GM19455 (cell line): ENCODE measurements at regions not wholly inside any gene's neighbourhood (a gene's known extent, or its start where the extent isn't known, plus 50 kb on each side); places are given as distances from the start of the nearest gene placed in this dataset.
"Not testable (repeated sequence)": the region's sequence is repeated elsewhere in the genome, so short reads cannot be mapped to it uniquely, and the experiment has no call there.

Experiments
- ATAC-seq: cut with Tn5 transposase; IDR thresholded peaks from one replicate; pipeline ENCODE4 v1.9.1; 2021; ENCODE audit not compliant: unreplicated experiment

DNA sequence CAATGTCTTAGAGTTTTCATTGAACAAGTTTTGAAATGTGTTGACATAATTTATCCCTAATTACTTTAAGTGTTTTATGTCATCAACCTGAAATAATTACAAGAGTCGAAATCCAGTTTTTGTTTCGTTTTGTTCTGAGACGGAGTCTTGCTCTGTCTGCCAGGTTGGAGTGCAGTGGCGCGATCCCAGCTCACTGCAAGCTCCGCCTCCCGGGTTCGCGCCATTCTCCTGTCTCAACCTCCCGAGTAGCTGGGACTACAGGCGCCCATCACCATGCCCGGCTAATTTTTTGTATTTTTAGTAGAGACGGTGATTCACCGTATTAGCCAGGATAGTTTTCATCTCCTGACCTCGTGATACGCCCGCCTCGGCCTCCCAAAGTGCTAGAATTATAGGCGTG, 1131.0 kb upstream of the LRRTM3 start:
- ATAC-seq: not testable (repeated sequence)

- no peak for ATAC-seq
These were observed 1129.4 kb upstream of the LRRTM3 start for GRCh38 chr10:65796472-65796871.

DNA sequence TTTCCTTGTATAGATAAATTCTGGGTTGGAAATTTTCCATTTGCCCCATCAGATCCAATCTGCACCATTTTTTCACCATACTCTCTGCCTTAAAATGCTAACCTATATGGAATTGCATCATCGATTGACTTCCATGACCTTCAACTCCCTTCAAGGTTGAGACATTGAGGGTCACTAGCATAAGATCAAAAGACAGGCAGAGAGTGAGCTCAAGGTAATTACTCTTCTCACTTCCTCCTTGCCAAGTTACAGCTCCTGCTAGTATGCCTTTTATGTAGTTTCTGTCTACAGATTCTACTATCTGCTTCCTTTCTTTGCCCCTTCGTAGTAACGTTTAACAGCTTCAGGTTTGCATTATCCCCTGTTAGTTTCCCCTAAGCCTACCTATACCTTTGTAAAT, 1127.7 kb upstream of the LRRTM3 start:
- ATAC-seq: no peak

DNA sequence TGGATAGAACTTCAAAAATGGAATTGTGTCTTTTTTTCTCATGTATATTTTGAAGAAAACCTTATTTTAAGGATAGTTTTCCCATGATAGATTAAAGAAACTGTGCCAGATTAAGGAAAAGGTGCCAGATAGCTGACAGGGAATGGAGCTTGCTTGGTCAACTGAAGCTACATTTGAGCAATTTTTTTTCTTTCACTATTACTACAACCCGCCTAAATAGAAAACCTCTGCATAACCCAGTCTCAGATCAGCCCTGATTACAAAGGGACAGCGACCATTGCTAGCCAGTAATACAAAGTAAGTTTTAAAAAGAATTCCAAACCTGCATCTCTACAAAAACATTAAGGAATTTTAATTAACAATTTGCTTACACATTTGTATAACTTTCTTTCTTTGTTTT, 1123.4 kb upstream of the LRRTM3 start:
- no peak for ATAC-seq

DNA sequence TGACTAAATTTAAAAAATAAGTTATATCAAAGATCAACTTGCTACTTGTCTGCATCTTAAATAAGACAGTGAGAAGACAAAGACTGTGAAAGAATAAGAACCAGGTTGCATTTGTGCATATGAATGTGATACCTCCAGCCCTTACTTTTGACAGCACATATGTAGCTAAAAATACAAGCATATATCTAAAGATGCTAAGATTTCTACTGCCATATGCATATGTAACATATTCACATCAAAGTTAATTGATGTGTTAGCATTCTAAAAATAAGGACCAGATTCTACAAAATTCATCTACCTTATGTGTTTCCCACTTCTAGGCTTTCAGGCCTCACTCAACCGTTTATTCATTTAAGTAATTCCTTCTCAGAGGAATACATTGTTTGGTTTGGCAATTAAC, 1120.3 kb upstream of the LRRTM3 start:
- ATAC-seq: no peak

GRCh38 chr10:65805993-65806392, 1119.8 kb upstream of the LRRTM3 start:
- no peak for ATAC-seq

- no peak for ATAC-seq
These were observed 1117.0 kb upstream of the LRRTM3 start for GRCh38 chr10:65808687-65809333.

DNA sequence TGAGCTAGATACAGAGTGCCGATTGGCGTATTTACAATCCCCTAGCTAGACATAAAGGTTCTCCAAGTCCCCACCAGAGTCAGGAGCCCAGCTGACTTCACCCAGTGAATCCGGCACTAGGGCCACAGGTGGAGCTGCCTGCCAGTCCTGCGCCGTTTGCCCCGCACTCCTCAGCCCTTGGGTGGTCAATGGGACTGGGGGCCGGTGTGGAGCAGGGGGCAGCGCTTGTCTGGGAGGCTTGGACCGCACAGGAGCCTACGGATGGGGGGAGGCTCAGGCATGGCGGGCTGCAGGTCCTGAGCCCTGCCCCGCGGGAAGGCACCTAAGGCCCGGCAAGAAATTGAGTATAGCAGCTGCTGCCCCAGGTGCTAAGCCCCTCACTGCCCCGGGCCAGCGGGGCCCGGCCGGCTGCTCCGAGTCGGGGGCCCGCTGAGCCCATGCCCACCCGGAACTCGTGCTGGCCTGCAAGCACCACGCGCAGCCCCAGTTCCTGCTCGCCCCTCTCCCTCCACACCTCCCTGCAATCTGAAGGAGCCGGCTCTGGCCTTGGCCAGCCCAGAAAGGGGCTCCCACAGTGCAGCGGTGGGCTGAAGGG, 1113.8 kb upstream of the LRRTM3 start:
- no peak for ATAC-seq

DNA sequence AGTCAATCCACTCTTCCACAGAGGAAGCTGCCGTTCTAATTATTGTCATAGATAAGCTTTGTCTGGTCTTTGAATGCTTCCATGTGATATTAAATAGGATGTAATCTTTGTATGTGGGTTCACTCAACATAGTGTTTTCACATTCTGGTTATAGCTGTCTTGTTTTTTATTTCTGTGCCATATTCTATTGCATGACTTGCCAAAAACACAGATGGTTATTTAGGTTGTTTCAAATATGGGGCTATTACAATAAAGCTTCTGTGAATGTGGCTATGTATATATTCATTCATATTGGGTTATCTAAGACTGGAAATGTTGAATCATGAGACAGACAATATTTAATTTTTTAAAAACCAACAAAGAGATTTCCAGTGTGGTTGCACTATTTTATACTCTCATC, 1109.3 kb upstream of the LRRTM3 start:
- ATAC-seq: no peak

DNA sequence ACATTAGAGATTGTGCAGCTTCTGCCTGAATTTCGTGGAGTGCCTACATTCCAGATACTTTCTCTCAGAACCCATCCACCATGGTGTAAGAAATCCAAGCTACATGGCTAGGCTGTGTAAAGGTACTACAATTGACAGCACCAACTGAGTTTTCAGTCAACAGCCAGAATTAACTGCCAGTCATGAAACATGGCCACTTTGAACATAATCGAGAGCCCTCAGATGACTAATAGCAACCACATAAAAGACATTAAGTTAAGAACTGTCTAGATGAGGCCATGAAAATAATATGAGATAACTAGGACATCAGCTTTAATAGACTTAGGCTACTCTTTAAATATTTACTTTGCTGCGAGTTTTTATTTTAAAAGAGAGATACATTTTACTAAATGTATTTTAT, 1106.8 kb upstream of the LRRTM3 start:
- no peak for ATAC-seq

DNA sequence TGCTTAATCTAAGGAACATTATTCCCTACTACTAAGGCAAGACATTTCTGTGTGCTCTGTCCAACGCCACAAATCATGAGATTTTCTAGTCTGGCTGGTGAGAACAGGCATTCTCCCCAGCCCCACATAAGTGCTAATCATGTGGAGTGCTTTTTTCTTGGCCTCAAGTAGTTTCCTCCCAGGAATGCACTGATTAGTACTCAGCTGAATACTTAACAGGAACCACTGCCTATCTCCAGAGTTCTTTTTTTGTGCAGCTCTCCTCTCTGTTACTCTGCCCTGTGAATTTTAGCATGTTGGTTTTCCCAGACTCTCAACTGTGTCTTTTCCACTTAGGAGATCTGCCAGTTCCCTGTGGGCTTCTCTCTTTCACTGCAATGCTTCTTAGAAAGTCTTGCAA, 1098.5 kb upstream of the LRRTM3 start:
- ATAC-seq: no peak

- ATAC-seq: no peak
These were observed 1087.0 kb upstream of the LRRTM3 start for GRCh38 chr10:65838811-65839210.

GRCh38 chr10:65843203-65843602, 1082.6 kb upstream of the LRRTM3 start:
- no peak for ATAC-seq

GRCh38 chr10:65845916-65846315, 1079.9 kb upstream of the LRRTM3 start:
- no peak for ATAC-seq

- ATAC-seq: no peak
These were observed 1079.3 kb upstream of the LRRTM3 start for GRCh38 chr10:65846541-65846940.

DNA sequence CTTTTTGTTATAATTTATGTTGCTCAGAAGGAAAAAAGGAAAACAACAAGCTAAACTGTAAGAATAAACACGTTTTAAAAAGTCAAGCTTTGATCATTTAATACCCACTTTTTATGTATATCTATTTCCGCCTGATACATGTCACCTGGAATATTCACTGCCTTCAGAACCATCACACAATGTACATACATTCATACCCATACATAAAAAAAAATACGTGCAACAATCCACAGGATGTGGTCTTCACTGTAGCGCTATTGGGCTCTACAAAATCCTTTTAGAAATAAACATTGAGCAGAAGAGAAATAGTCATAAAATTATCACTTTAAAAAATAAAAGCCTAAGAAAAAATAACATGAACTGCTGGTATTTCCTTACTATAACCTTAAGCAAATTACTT, 1078.9 kb upstream of the LRRTM3 start:
- ATAC-seq: no peak

DNA sequence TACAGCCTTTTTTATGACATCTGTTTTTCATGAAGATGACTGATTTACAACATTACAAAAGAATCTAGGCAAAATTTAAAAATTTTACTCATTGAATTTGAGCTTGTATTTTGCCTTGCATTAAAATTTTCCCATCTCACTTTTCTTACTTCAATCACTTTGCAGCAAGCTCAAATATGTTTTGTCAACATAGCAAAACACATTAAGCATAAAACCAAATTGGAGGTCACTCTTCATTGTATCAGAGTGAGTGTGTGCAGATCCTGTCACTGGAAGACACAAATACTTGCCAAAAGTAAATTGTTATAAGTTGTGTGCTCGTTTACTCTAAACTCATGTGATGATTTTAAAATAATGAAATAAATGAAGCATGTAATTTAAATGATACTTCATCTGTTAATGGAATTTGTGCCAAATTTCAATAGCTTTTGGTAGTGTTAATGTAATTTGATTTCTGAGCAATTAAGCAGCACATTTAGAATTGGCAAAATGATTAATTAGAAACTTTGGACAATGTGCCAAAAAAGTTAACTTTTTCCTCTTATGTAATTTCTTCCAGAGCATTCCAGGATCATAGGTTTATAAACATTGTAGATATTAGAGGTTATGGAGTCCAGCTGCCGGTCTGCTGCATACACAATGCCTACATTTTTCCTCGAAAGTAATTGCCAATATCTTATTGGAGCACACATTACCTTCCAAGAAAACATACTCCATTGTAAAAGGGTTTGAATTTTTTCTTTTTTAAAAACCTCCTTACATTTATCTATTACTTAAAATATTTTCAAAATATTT, 1078.2 kb upstream of the LRRTM3 start:
- ATAC-seq: no peak

DNA sequence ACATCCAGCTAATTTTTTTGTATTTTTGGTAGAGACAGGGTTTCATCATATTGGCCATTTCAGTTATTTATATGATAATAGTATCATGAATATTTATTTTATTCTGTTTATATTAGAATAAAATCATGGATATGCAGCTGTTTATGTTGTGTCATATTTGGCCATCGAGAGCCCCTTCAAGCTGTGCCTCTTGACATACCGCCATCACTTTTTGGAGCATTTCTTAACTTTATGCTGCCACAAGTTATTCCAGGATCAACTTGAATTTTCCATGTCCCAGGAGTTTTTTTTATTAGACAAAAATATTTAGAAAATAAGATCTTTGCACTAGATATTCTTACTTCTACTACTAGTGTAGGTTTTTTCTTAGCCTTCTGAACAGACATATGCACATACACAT, 1067.0 kb upstream of the LRRTM3 start:
- no peak for ATAC-seq

GRCh38 chr10:65861249-65861648, 1064.6 kb upstream of the LRRTM3 start:
- no peak for ATAC-seq
